ENCODE measurements at regions not wholly inside any gene's neighbourhood (a gene's known extent, or its start where the extent isn't known, plus 50 kb on each side); places are given as distances from the start of the nearest gene placed in this dataset.
A peak's percentile ranks its signal among the peaks of the same experiment; 100 is the strongest.

DNA sequence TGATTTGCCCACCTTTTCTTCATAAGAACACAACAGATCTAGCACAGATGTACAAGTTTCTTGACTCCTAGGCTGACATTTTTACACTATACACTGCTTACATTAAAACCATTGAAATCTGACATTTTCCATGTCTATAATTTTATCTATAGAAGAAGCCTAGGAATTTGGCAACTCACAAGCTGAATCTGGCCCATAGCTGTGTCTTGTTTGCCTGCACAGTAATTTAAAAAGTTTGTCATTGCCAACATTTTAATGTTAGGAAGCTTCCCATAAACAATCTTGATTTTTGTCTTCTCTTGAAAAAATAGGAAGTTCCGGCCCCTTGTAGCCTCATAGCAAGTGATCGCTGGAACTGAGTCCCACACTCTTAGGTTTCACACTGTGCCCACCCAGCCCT is 394.6 kb upstream of the AZI2 start:
- no peak for DNase-seq

DNA sequence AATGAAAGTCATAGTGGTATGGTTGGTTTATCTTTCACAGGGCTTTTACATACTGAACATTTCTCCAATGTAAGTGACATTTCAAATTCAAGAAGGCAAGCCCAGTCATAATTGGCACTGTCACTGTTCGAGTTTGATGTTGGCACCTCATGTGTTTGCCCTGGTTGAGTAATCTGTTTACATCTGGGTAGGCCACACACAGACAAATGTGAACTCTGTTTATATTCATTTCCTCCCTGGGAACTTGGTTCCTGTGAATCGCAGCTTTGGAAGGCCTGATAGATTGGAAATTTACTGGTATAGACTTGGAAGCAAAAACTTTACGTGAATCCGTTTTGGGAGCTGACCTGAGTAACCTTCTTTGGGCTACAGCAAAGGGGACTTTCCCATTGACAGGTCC is 395.2 kb upstream of the AZI2 start:
- DNase-seq: no peak

DNA sequence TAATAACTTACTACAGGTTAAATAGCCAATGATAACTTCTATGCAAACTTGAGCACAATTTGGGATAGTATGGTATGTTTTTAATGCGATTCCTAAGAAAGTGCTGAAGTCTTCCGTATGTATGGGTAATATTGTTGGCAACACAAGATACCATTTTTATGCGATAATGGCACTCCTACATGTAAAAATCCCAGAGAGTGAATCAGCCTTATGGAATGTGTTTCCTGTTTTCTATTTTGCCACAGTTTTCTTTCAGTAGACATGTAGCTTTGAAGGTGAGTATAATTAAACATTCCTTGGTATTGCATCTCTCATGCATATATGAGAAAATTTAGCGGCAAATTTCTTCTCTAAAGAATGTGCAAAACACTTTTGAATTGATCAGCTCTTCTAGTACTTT is 396.8 kb upstream of the AZI2 start:
- no peak for DNase-seq

DNA sequence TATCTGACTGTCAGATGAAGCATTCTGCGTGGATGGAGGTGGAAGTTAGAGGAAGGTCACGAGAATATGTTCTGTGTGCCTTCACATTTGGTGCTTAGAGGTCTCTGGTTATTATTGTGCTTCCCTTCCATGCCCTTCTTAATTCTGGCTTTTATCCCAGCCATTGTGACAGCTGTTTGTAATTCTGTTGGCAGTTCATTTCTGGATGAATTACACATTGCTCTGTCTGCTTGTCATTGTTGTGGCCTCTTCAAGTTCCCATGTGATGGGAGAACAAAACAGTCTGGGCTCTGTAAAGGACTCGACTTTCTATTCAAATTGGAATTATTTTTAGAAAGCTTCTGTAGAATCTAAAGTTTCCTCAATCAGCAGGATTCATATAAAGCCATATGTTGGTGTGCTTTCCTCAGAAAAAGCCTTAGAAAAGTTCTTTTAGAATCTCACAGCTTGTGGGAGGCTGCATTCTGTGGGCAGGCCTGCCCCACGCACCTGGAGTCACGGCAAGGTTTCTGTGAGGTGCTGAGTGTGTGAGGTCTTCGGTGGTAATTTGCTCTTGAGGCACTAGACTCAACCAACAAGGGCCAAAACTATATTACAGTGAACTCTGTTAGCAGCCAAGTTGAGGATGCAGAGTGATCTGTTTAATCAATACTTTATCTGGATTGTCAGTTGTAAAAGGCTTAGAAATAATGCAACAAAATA is 397.4 kb upstream of the AZI2 start:
- DNase-seq: peak; percentile 13

DNA sequence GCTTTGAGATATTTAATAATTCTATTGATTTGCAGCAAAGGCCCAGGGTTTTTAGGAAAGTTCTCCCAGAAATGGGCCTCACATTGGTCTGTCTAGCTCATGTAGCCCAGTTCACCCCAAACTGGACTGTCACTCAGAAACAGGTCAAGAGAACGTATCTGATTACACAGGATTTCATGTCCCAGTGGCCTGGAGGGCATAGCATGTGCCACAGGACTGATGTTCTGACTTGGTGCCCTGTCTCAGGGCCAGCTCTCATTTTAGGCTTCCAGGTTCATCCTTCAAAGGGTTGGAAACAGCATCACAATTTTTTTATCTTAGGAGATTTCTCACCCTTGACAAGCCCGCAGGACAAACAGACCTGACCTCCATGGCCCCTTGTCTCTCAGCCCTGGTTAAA is 398.4 kb upstream of the AZI2 start:
- DNase-seq: no peak

DNA sequence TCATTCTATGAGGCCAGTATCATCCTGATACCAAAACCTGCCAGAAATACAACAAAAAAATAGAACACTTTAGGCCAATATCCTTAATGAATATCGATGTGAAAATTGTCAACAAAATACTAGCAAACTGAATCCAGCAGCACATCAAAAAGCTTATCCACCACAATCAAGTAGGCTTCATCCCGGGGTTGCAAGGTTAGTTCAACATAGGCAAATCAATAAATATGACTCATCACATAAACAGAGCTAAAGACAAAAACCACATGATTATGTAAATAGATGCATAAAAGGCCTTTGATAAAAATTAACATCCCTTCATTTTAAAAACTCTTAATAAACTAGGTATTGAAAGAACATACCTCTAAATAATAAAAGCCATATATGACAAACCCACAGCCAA is 403.2 kb upstream of the AZI2 start:
- DNase-seq: no peak

DNA sequence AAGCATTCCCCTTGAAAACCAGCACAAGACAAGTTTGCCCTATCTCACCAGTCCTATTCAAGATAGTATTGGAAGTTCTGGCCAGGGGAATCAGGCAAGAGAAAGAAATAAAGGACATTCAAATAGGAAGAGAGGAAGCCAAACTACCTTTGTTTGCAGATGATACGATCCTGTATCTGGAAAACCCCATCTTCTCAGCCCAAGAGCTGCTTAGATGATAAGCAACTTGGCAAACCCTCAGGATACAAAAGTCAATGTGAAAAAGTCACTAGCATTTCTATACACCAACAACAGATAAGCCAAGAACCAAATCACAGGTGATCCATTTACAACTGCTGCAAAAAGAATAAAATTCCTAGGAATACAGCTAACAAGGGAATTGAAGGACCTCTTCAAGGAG is 403.7 kb upstream of the AZI2 start:
- DNase-seq: no peak

DNA sequence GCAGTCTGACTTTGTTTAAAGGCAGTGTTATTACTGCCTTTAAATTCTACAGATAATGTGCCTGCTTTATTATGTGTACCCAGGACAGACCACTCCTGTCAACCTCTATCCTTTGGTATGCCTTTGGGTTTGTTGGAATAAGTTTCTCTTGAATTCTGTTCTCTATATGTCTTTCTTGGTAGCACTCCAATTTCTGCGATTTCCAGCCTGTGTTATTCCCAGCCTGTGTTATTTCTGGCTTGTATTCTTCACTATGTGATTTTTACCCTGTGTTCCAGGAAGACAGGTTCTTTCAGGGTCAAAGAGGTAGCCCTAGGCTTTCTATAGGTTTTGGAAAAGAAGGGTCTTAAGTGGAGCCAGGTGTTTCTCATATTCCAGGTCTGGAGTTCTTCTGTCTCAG is 407.4 kb upstream of the AZI2 start:
- DNase-seq: no peak

DNA sequence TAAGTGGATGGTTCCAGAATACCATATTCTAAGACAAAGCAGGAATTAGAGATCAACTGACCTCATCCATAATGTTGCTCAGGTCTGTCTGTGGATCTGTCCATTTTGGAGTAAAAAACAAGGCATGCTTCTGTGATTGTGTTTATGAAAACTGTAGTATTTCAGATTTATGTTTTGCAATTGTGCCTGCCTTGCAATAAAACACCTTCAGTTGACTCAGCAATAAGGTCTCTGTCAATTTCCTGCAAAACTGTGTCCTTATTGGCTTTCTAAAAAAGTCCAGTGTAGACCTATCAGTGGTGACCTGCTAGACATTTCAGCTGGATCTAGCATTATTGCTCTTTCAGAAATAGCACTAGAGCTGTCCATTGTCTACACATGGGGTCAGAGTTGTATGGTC is 409.5 kb upstream of the AZI2 start:
- no peak for DNase-seq

DNA sequence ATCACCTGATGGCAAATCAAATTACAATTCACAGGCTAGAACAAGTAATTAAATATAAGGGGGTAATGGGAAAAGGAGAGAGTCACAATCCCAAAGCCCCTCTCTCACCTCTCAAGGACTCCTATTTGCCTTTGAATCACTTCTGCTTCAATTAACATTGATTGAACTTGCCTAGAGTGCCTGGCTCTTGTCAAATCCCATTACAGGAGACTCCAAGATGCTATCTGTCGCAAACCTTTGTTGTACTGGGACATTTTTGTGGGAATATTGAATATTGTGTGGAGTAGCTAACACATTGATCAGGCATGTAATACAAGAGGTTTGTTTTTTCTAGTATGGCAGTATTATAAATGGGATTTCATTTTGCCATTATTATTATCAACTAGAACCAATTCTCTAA is 412.8 kb upstream of the AZI2 start:
- DNase-seq: no peak

DNA sequence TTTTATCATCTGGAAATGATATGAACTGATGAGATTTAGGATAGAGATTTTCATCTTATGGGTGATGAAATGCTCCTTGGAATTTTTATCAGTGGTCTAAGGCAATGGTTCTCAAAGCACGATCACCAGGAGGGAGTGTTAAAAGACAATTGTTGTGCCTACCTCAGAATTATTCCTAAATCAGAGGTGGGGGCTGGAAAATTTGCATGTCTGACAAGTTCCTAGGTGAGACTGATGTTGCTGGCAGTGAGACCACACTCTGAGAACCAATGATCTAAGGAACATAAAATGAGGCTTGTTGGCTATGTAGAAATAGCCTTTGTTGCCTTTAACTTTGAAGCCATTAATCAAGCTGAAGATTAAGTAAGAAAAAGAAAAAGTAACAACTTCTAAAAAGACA is 416.6 kb upstream of the AZI2 start:
- no peak for DNase-seq

DNA sequence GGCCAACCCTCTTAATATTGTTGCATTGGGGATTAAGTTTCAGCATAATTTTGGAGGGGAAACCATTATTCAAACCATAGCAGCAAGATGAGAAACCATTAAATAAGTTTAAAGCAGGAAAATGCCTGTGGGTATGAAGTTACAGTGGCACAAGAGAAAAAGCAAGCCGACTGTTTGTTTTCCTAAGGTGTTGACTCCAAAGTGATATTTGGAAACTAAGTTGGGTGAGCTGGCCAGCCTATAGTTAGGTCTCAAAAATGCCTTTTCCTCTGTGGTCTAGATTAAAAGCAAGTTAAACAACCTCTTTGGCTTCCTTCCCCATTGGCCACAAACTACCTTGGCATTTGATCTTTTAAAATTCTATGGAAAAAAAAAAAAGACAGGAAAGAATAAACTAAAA is 419.8 kb upstream of the AZI2 start:
- no peak for DNase-seq

DNA sequence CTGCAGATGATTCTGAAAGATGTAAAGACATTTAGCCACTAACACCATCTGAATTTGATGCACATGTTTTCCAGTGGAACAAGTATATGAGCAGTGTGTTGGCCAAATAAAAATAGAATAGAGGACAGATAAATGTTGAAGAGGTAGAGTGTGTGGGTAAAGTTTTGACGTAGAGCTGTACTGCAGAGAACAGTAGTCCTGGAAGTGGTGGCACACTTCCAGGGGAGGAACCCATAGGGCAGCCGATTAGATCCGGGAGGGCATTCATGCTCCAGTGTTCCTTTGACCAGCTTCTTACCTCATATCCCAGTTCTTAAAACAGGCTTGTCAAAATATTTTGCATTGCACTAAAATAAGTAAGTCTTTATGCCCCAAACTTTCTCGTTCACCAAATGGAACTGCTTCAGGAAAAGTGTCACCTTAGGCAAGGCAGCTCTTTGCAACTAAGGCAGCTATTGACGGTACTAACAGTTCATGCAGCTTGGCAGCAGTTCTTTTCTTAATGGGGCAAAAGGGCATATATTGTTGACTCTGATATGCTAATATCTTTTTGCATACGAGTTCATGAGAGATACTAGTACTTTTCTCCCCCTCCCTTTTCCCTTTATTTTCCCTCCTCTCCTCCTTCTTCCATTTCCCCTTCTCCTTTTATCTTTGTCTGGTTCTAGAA is 429.3 kb upstream of the AZI2 start:
- DNase-seq: no peak

DNA sequence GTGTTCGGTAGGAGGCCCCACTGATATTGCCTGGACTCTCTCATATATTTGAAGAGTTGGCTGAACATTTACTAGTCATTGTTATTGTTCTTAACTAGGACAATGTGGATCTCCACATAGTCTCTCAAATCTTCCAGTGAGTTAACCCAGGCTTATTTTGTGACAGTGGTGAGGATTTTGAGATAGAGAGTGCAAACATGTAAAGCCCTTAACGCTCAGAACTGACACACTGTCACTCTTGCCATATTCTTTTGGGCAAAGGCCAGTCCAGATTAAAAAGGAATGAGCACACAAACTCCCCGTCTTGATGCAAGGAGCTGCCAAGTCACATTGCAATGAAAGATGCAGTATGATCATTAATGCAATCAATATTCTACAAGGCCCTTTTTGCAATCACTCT is 431.9 kb upstream of the AZI2 start:
- no peak for DNase-seq

DNA sequence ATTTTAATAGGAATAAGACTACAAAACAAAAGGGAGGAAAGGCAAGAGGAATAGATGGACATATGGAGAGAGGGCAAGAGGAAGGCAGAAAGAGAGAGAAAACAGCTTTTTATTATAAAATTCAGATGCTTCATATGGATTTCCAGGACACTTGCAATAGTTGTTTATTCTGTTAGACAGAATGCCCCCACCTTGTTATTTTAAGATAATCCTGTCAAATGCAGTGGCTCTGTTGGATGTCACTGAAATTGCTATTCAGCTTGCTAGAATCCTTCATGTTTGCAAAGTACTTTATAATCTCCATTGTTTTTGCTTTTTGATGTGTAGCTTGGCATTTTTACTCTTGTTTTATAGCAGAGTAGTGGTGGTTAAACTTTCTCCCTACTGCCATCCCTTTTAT is 432.4 kb upstream of the AZI2 start:
- DNase-seq: no peak

DNA sequence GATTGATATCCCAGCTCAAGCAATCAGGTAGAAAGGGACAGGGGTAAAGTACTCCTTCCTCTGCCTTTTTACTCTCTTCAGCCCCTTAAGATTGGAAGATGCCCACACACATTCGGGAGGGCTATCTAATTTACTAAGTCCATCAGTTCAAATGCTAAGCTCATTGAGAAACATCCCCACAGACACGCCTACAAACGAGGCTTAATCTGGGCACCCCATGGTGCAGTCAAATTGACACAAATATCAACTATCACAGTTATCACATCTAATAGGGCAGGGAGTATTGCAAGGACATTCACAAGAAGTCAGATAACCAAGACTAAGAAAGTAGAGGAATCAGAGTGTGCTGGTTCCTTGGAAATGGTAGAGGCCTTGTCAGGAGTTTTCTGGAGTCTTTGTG is 437.8 kb upstream of the AZI2 start:
- DNase-seq: no peak

DNA sequence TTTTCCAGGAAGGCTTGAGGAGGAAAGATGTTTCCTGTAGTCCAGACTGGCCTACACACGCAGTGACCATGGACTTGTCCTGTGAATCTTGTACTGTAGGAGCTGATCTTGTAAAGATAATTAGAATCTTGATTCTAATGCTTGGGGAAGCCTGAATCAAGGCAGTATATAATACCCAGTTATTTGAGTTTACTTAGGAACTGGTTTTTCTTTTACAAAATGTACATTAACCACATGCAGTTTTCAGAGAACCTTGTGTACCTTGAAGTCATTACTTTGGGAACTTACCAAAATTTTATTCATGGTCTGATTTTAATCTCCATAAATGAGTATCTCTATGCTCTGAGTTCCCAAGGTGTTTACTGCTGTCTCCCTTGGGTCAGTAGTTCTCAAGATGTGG is 439.9 kb upstream of the AZI2 start:
- DNase-seq: no peak

DNA sequence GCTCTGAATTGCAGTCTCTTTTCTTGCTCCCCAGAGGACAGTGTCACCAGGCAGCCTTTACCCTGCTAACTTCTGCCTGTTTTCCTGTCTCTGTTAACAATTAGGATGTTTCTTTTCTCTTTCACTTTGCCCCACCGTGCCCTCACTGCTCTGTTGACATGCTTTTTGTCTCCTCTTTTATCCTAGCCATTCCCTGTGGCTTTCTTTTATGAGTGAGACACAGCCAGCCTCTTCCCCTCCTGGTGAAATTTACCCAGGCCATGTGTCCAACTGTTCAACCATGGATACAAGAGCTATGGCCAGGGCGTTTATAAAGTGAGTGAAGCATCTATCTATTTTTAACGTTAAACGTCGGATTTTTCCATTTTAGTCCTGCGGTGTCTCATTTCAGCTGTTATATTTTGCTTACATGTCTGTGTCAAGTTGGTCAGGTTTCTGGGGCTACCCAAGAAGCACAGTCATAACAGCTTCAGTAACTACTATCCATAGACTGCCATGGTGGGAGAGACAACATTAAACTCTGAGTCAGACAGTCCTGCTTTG is 443.2 kb upstream of the AZI2 start:
- no peak for DNase-seq

DNA sequence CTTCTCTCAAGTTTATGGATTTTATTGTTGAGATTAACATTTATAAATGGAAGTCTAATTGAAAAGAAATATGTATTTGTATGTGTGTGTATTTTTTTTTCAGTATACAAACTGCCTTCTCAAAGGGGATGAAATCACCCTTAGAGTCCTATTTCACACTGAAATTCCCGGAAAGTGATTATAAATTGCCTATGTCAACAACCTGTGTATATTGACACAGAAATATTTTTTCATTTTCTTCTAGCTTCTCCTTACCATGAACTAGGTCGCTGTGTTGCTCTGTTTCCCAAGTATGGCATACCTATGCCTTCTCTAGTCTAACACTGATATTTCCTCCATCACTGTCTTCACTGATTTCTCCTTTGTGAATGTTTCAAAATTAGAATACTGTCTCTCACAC is 444.0 kb upstream of the AZI2 start:
- DNase-seq: no peak

DNA sequence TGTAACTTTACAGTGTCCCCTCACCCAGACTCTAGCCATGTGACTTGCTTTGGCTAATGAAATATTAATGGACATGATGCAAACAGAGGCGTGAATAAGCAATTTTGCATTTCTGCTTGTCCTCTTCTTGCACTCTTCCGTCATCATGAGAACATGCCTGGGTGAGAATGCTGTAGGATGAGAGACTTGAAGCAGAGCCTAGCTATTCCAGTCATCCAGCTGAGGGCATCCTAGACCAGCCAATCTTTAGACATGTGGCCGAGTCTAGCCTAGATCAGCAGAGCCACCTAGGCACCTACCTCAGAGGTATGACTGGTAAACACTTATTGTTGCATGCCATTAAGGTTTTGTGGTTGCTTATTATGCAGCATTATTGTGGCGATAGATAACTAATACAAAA is 450.5 kb upstream of the AZI2 start:
- no peak for DNase-seq

DNA sequence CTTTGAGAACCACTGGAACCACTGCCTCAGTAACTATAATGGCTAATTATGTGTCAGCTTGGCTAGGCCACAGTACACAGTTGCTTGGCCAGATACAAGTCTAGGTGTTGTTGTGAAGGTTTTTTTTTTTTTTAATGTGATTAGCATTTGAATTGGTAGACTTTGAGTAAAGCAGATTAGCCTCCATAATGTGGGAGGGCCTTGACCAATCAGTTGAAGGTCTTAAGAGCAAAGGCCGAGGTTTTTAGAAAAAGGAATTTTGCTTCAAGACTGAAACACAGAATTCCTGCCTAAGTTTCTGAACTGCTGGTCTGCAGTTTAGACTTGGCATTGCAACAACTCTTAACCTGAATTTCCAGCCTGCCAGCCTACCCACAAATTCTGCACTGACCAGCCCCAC is 451.6 kb upstream of the AZI2 start:
- DNase-seq: no peak

DNA sequence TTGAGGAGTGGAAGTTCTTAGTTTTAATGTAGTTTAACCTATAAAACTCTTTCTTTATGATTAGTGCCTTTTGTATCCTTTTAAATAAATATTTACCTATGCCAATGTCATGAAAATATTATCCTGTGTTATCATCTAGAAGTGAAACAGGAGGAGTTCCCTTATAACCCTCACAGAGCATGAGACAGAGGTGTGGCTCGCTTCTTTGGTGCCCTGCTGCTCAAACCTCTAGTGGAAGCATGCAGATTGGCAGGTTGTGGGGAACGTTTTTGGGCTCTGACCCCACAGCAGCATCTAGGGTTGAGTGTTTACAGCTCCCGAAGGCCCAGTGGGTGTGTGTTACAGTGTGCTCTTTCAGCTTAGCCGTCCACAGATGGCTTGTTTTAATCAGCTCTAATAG is 459.4 kb upstream of the AZI2 start:
- no peak for DNase-seq

DNA sequence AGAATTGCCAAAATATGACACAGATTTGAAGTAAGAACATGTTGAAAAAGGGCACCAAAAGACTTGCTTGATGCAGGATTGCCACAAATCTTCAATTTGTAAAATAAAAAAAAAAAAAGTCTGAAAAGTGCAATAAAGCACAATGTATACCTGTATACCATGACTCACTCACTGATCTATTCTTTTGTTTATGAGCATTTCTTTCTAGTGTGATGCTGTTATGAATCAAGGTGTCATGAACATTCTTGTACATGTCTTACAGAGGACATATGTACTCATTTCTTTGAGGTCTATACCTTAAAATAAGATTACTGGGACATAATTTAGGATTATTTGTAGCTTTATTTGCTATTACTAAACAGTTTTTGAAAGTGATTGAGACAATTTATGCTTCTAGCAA is 464.9 kb upstream of the RBMS3 start:
- no peak for DNase-seq

DNA sequence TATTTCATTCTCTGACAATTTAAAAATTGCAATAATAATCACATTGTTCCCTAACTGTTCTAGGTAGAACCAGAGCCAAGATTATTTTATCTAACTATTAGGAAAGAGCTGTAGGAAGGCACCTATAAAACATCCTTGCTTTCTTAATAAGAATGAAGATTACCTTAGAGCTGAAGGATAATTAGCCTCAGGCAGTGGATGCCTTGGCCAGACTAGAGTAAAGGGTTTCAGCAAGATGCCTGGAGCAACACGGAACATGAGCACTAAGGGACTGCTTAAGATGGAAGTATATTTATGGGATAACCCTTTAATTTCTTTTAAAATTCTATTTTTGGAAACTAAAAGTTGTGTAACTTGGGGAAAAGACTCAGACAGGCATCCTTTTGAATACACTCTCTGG is 456.6 kb upstream of the RBMS3 start:
- DNase-seq: no peak

DNA sequence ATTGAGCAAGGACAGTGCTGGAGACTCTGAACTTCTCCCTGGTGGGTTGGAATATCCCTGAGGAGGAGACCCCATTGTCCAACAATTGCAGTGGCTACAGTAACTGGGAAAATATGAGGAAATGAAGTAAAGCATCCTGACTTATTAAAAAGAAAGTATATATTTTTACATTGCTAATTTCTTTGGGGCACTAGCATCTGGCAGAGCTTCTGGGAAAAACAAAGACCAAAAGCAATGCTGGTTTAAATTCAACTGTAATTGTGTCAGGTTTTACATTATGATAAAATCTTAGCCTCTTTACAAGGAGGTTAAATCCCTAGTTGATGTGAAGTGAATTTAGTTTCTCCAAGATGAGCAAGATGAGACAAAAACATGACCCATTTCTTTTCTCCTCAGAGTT is 454.0 kb upstream of the RBMS3 start:
- no peak for DNase-seq
